ENCODE measurements at regions not wholly inside any gene's neighbourhood (a gene's known extent, or its start where the extent isn't known, plus 50 kb on each side); places are given as distances from the start of the nearest gene placed in this dataset.

DNA sequence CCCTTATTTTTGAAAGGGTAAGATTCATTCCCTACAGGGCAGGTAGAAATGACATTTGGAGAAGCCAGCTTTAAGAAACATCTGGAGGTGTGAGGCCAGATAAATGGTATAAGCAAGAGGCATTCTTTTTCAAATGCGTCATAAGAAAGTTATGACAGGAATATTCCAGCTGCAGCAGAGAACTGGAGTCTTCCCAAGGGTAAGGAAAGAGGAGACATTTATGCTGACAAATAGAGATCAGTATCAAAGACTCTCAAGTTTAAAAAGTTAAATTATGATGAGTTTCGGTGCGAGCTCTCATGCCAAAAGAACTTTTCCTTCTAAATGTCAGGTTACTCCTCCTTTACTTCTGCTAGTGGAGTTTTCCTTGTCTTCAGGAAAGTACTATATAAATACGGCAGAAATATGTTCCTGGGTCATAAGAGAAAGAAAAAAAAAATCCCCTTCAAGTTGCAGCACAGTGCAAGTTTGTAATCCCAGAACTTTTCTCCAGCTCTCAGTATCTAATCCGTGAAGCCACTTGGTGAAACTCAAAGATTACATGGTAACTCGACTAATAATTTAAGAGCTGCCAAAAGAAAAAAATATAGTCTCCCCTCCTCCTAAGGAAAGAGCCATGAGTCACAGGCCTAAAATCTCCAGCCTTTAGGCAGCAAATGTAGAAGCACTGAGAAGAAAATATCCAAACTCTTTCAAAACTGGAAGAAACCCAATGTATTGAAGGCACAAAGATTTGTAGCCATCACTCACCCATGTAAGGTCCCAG is 428.1 kb downstream of the MEIS1 start:
- H3K4me3 ChIP-seq (ENCODE audit: low read depth, low read length): no peak overlapping the region
- TF ChIP-seq, protein P1, sequence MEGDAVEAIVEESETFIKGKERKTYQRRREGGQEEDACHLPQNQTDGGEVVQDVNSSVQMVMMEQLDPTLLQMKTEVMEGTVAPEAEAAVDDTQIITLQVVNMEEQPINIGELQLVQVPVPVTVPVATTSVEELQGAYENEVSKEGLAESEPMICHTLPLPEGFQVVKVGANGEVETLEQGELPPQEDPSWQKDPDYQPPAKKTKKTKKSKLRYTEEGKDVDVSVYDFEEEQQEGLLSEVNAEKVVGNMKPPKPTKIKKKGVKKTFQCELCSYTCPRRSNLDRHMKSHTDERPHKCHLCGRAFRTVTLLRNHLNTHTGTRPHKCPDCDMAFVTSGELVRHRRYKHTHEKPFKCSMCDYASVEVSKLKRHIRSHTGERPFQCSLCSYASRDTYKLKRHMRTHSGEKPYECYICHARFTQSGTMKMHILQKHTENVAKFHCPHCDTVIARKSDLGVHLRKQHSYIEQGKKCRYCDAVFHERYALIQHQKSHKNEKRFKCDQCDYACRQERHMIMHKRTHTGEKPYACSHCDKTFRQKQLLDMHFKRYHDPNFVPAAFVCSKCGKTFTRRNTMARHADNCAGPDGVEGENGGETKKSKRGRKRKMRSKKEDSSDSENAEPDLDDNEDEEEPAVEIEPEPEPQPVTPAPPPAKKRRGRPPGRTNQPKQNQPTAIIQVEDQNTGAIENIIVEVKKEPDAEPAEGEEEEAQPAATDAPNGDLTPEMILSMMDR (conservative IDR thresholded peaks at IDR 0.05; ENCODE audit: low read depth, low read length): no peak
- no peak for DNase-seq (ENCODE audit: low read depth)

DNA sequence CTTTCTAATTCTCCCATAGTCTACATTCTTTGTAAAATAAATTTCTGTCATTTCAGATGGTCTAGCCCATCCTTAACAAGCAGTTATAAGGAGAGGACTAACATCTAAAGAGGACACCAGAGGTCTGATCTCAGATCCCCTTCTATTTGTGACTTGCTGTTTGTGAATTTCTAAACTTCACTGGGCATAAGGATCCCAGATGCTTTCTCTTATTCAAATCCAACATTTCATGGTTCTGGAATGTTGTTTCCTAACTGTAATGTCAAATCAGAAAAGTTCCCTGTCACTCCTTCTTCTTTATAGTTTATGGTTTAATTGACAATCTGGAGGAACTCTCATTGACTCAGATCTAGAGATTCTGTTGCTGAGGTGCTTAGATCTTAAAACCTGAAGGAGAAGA is 430.2 kb downstream of the MEIS1 start:
- no peak for DNase-seq (ENCODE audit: low read depth)
- no peak overlapping the region for H3K4me3 ChIP-seq (ENCODE audit: low read depth, low read length)
- TF ChIP-seq, protein P1 (conservative IDR thresholded peaks at IDR 0.05; ENCODE audit: low read depth, low read length): no peak

DNA sequence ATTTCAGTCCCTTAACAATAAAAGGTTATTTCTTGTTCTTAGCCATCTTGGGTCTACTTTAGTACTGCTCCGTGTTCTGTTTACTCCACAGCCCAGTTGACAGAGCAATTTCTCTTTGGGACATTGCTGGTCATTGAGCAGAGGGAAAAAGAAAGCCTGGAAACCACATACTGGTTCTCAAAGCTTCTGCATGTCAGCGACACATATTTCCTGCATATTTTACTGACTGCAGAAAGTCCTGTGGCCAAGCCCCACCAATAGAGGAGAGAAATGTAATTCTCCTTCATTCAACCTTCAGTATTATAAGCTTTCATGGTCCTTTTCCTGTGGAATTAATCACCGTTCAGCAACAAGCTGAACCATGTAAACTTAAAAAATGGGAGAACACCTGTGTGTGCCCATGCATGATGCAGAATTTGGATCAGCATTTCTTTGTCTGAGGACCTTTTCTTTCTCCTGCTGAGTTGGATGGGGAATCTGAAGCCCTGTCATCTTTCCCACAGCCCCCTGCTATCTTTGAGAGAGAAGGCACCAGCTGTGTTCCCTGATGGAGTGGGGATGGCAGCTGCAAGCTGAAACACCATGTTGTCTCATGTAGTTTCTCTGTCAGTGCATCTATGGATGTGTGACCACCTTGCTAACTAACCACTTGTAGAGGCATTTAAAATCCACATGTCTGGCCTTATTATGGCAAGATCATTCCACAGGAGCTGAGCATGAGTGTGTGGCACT is 431.6 kb downstream of the MEIS1 start:
- TF ChIP-seq, protein P1 (conservative IDR thresholded peaks at IDR 0.05; ENCODE audit: low read depth, low read length): no peak
- DNase-seq (ENCODE audit: low read depth): no peak
- H3K4me3 ChIP-seq (ENCODE audit: low read depth, low read length): no peak overlapping the region

DNA sequence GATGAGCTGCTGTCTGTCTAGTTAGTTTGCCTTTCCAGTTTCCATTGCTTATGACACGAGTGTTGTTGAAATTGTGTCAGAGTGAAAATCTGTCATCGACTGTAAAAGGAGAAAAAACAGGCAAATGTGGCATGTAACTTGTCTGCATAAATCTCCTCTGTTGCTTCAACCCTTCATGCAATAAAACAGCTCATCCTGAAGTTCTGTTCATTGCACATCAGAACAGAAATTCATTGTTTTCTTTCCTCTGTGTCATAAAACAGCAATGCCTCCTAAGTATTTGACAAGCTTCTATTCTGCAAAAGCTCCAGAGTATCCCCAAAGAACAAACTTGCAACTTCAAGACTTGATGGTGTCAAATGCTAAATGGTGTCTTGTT is 432.1 kb downstream of the MEIS1 start:
- no peak for DNase-seq (ENCODE audit: low read depth)
- TF ChIP-seq, protein P1 (conservative IDR thresholded peaks at IDR 0.05; ENCODE audit: low read depth, low read length): no peak
- H3K4me3 ChIP-seq (ENCODE audit: low read depth, low read length): no peak overlapping the region

DNA sequence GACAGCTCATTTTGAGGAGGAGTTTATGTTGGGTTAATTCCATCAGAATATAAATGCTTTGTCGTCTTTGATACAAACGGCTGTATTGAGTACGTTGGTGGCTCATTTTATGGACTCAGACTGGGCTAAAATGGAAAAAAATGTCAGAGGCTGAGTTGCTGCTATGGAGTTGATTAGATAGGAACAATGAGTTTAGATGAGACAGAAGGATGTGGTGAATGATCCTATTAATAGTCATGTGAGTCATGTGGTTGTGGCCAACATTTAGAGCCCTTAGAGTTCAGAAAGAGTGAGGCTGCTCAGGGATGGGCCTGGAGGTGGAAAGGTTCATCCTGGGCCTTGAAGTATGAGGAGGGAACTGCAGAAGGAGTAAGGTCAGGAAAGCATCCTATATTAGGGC is 434.2 kb downstream of the MEIS1 start:
- H3K4me3 ChIP-seq (ENCODE audit: low read depth, low read length): no peak overlapping the region
- DNase-seq (ENCODE audit: low read depth): no peak
- TF ChIP-seq, protein P1 (conservative IDR thresholded peaks at IDR 0.05; ENCODE audit: low read depth, low read length): no peak

DNA sequence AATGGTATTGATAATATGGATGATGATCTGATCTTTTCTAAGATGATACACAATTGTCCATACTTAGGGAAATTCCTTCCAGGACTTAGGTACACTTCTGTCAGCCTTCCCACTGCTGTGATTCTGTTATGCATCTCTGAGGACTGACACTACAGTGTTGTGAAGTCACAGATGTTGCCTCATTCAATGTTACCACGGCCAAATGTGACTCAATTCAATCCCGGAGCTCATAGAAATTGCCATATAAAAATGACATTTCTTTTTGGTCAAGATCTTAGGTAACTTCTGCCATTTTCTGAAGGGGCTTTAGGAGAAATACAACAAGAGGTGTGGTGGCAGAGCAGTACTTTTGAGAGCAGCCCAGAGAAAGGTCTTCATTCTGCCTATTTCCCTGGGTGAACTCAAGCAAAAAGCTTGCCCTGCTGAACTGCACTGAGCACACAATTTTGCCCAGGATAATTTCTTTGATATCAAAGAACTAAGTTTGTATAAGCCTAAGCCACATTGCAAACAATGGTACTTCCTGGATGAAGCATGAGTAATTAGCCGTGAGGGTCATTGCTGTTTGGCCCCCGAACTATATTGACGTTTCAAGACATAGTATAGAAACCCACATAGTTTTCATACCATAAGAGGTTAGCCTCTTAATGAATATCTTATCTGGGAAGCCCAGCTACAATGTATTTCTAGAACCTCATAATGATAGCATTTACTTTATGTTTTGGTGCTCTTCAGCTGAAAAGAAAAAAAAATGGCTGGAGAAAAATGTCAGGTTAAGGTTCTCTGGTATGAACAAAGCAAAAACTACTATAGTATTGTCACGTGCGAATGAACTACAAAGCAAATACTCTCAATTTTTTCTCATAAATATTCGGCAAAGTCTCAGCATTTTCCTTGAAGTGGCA is 437.4 kb downstream of the MEIS1 start:
- TF ChIP-seq, protein P1 (conservative IDR thresholded peaks at IDR 0.05; ENCODE audit: low read depth, low read length): no peak
- no peak overlapping the region for H3K4me3 ChIP-seq (ENCODE audit: low read depth, low read length)
- DNase-seq (ENCODE audit: low read depth): no peak
